Raji (cell line): ENCODE measurements at regions not wholly inside any gene's neighbourhood (a gene's known extent, or its start where the extent isn't known, plus 50 kb on each side); places are given as distances from the start of the nearest gene placed in this dataset.

Source experiments
- POLR2A ChIP-seq: IDR thresholded peaks from 2 replicates; pipeline ENCODE4 v1.6.1; 2011; ENCODE audit warnings: low read depth, low read length, control low read depth; ENCODE audit not compliant: insufficient read depth

- no peak for TF ChIP-seq POLR2A
These were observed 493.0 kb upstream of the TBL1XR1 start for GRCh38 chr3:177690306-177690705.

GRCh38 chr3:177692304-177692975, 495.2 kb upstream of the TBL1XR1 start:
- TF ChIP-seq POLR2A = no peak

- TF ChIP-seq POLR2A = no peak
These were observed 496.5 kb upstream of the TBL1XR1 start for GRCh38 chr3:177693616-177694264.

DNA sequence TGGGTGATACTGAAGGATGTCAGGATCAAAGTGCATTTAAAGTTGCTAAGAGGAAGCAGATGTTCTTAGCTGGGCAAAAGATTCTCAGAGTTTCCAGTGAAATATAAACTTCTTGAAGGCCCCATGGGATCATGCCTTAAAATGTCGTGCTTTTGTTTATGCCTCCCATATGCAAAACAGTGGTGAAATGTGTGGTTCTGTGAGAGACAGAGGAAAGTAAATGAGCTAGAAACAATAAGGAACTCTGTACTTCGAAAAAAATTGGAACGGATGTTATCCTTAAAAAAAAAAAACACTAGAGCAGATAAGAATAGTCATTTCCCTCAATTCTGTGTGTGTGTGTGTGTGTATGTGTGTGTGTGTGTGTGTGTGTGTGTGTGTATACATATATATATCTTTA, 497.0 kb upstream of the TBL1XR1 start:
- TF ChIP-seq POLR2A = no peak

GRCh38 chr3:177694951-177695350, 497.7 kb upstream of the TBL1XR1 start:
- TF ChIP-seq POLR2A = no peak

DNA sequence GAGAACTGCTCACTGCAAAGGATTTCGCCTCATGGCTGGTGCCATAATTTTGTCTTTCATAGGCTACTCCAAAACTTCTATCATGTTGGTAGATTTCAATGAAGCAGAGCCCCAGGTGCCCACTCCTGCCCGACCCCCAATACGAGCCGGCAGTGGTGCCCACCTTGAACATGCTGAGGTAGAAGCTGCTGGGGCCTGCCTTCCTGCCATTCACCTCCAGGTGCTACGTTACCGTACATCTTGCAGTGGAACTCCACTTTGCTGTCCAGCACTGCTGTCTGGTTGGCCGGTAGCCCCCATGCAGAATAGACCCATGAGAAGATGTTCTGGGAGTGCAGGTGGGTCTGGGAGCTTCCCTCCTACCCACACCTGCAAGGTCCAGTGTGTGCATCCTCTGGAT, 502.8 kb upstream of the TBL1XR1 start:
- no peak for TF ChIP-seq POLR2A

GRCh38 chr3:177703788-177704187, 506.5 kb upstream of the TBL1XR1 start:
- TF ChIP-seq POLR2A = no peak

- TF ChIP-seq POLR2A = no peak
These were observed 508.9 kb upstream of the TBL1XR1 start for GRCh38 chr3:177705976-177706823.

DNA sequence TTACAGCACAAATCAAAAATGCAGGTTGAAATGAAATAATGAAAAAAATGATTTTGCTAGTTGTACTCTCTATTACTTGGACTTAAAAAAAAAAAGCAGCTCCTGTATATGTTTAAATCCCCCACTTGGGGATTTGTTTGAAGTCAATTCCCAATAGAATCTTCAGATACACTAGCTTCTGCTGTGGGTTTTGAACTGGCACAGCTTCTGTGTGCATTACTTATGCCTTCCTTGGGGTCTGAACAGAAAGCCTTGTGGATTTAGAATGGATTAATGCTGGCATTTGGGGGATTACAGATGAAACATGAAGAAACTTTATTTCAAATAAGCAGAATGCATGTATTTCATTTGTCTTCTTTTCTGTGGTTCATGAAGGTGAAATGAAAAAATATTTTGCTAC, 513.2 kb upstream of the TBL1XR1 start:
- TF ChIP-seq POLR2A = no peak

DNA sequence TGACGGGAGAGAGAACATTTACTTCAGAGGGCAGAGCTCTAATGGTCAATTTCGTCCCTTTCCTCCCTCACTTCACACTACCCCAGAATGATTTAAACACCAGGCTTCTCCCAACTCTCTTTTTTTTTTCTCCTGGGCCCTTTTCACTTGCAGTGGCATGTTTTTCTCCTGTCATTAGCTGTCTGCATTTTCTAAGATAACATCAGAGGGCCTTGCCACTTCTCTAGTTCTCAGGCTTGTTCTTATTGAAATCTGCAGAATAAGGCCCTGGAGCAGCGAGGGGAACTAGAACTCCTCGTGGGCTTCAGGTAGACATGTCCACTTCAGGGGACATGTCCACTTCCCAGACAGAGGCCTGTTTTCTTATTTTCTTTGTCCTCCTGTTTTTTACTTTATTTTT, 514.4 kb upstream of the TBL1XR1 start:
- no peak for TF ChIP-seq POLR2A

- TF ChIP-seq POLR2A = no peak
These were observed 516.9 kb upstream of the TBL1XR1 start for GRCh38 chr3:177713928-177714900.

- TF ChIP-seq POLR2A = no peak
These were observed 517.7 kb upstream of the TBL1XR1 start for GRCh38 chr3:177714945-177715344.

DNA sequence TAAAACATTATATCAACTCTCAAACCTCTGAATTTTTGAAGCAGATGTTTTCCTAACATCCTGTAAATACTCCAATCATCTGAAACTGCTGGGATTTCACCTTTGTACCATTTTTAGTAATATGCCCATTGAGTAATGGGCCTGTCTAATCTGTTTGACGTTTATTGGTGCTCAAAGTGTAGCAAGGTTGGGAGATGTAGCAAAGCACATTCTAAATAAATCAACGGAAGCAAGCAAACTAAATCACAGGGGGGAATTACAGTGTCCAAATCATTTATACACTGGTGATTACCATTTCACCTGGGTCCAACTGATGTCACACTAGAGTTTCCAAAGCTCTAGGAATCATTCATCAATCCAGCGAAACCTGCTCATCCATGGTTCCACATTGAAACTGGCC, 518.7 kb upstream of the TBL1XR1 start:
- no peak for TF ChIP-seq POLR2A

- TF ChIP-seq POLR2A = no peak
These were observed 524.8 kb upstream of the TBL1XR1 start for GRCh38 chr3:177721864-177722785.
